NCI-H187 (cell line): ENCODE measurements at regions not wholly inside any gene's neighbourhood (a gene's known extent, or its start where the extent isn't known, plus 50 kb on each side); places are given as distances from the start of the nearest gene placed in this dataset.
"Not testable (repeated sequence)": the region's sequence is repeated elsewhere in the genome, so short reads cannot be mapped to it uniquely, and the experiment has no call there.

Experiments used
- DNase-seq, 2 experiments: peaks; one replicate each; lab custom pipeline; 2025; lab: John Stamatoyannopoulos, UW

- no peak for DNase-seq
Measured at GRCh38 chr7:80082213-80082612, 52.4 kb upstream of the GNAI1 start.

- no peak for DNase-seq
Measured at GRCh38 chr7:80078886-80079285, 55.7 kb upstream of the GNAI1 start.

- no peak for DNase-seq
Measured at GRCh38 chr7:80078159-80078731, 56.4 kb upstream of the GNAI1 start.

- DNase-seq = no peak
Measured at GRCh38 chr7:80070391-80070790, 64.2 kb upstream of the GNAI1 start.

GRCh38 chr7:80066639-80067038 lies 68.0 kb upstream of the GNAI1 start:
- DNase-seq = no peak

- no peak for DNase-seq
Measured at GRCh38 chr7:80063834-80064233, 70.8 kb upstream of the GNAI1 start.

- peak in 1 of 2 experiments; percentile 45 for DNase-seq
Measured at GRCh38 chr7:80060218-80060806, 74.3 kb upstream of the GNAI1 start.

GRCh38 chr7:80057488-80057887 lies 77.1 kb upstream of the GNAI1 start:
- no peak for DNase-seq

GRCh38 chr7:80054356-80054755 lies 80.3 kb upstream of the GNAI1 start:
- no peak for DNase-seq

GRCh38 chr7:80053124-80053523 lies 81.5 kb upstream of the GNAI1 start:
- DNase-seq = peak; percentile 91 to 93

GRCh38 chr7:80047856-80048459 lies 86.7 kb upstream of the GNAI1 start:
- DNase-seq = no peak

GRCh38 chr7:80047032-80047431 lies 87.6 kb upstream of the GNAI1 start:
- no peak for DNase-seq

- DNase-seq = no peak
Measured at GRCh38 chr7:80044796-80045195, 89.8 kb upstream of the GNAI1 start.

GRCh38 chr7:80040752-80041151 lies 93.9 kb upstream of the GNAI1 start:
- no peak for DNase-seq

GRCh38 chr7:80040335-80040734 lies 94.3 kb upstream of the GNAI1 start:
- DNase-seq = no peak

- no peak for DNase-seq
Measured at GRCh38 chr7:80039251-80039884, 95.3 kb upstream of the GNAI1 start.

GRCh38 chr7:80037689-80038088 lies 96.9 kb upstream of the GNAI1 start:
- DNase-seq = no peak

GRCh38 chr7:80036107-80036506 lies 98.5 kb upstream of the GNAI1 start:
- no peak for DNase-seq

GRCh38 chr7:80028717-80029116 lies 105.9 kb upstream of the GNAI1 start:
- no peak for DNase-seq

GRCh38 chr7:80027611-80028173 lies 106.9 kb upstream of the GNAI1 start:
- DNase-seq = no peak

GRCh38 chr7:80026766-80027165 lies 107.9 kb upstream of the GNAI1 start:
- DNase-seq = no peak

GRCh38 chr7:80020277-80020676 lies 114.4 kb upstream of the GNAI1 start:
- not testable (repeated sequence) for DNase-seq

GRCh38 chr7:80019809-80020207 lies 114.8 kb upstream of the GNAI1 start:
- not testable (repeated sequence) for DNase-seq
